ENCODE measurements at regions not wholly inside any gene's neighbourhood (a gene's known extent, or its start where the extent isn't known, plus 50 kb on each side); places are given as distances from the start of the nearest gene placed in this dataset.

- no peak overlapping the region for H3K4me3 ChIP-seq (ENCODE audit: low read depth, low read length)
- TF ChIP-seq CTCF (IDR thresholded peaks at IDR 0.05; ENCODE audit: borderline replicate concordance, insufficient read depth, low read depth, low read length), result no peak
Measured at GRCh38 chrX:39140581-39140980, 339.3 kb downstream of the MID1IP1 start.

GRCh38 chrX:39144323-39144722 lies 343.1 kb downstream of the MID1IP1 start:
- no peak for TF ChIP-seq CTCF (IDR thresholded peaks at IDR 0.05; ENCODE audit: borderline replicate concordance, insufficient read depth, low read depth, low read length)
- no peak overlapping the region for H3K4me3 ChIP-seq (ENCODE audit: low read depth, low read length)

DNA sequence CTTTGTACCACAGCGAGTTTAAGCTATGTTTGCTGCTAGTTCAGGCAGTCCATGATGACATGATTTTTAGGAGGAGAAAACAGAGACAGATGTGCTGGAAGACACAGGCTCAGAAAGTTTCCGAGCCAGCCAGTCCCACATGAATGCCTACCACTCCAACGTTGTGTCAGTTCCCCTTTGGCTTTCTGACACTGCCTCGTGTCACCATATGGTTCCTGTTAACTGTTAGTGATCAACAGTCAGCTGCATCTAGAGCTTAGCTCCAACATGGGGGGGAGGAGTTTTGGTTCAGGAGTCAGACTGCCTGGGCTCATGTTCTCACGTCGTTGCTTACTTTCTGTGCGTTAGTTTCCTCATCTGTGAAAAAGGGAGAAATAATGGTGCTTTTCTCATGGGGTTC lies 343.7 kb downstream of the MID1IP1 start:
- H3K4me3 ChIP-seq (ENCODE audit: low read depth, low read length), result no peak overlapping the region
- TF ChIP-seq CTCF (IDR thresholded peaks at IDR 0.05; ENCODE audit: borderline replicate concordance, insufficient read depth, low read depth, low read length), result no peak

GRCh38 chrX:39145859-39146258 lies 344.6 kb downstream of the MID1IP1 start:
- no peak overlapping the region for H3K4me3 ChIP-seq (ENCODE audit: low read depth, low read length)
- TF ChIP-seq CTCF (IDR thresholded peaks at IDR 0.05; ENCODE audit: borderline replicate concordance, insufficient read depth, low read depth, low read length), result no peak

DNA sequence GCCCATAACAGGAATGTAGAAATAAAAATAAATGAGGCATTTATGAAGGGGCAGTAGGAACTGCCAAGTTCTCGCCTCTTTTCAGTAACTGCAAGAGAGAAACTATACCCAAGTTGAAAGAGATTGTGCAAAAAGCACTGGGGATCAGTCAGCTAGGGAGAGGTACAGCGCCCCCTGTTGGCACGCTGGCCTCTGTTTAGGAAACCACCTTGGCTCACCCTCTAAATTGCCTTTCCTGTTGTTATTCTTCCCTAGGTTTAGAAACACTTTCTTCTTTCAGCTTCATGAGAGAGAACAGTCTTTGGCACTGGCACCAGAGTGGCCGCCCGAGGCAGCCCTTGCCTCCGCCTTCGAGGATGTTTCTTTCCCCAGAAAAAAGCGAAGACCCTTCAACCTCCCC lies 348.5 kb downstream of the MID1IP1 start:
- peak; percentile 83 for TF ChIP-seq CTCF (IDR thresholded peaks at IDR 0.05; ENCODE audit: borderline replicate concordance, insufficient read depth, low read depth, low read length)
- no peak overlapping the region for H3K4me3 ChIP-seq (ENCODE audit: low read depth, low read length)

GRCh38 chrX:39150220-39150619 lies 349.0 kb downstream of the MID1IP1 start:
- H3K4me3 ChIP-seq (ENCODE audit: low read depth, low read length), result no peak overlapping the region
- no peak for TF ChIP-seq CTCF (IDR thresholded peaks at IDR 0.05; ENCODE audit: borderline replicate concordance, insufficient read depth, low read depth, low read length)

DNA sequence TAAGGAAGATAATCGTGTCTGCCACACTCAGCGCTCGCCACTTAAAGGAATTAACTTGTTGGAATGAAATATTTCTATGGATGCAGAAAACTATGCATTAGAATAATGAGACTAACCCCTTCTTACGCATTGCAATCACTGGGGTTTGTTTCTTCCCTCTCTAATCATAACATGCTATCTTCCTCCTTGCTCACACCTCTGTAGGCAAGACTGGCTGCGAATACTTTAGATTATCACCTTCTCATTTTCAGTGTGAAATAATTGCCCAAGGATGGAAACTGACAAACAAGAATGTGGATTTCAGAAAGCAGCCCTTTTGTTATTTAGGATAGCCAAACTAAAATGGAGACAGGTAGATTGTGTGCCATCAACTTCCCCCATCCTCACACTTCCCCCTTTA lies 349.4 kb downstream of the MID1IP1 start:
- no peak for TF ChIP-seq CTCF (IDR thresholded peaks at IDR 0.05; ENCODE audit: borderline replicate concordance, insufficient read depth, low read depth, low read length)
- no peak overlapping the region for H3K4me3 ChIP-seq (ENCODE audit: low read depth, low read length)

Measured in GM12875 (cell line).